Activated CD4-positive, CD25-positive, alpha-beta regulatory T cell (primary cell): ENCODE measurements at regions not wholly inside any gene's neighbourhood (a gene's known extent, or its start where the extent isn't known, plus 50 kb on each side); places are given as distances from the start of the nearest gene placed in this dataset.
"Not testable (repeated sequence)": the region's sequence is repeated elsewhere in the genome, so short reads cannot be mapped to it uniquely, and the experiment has no call there.

Source experiments
- DNase-seq, 4 experiments: peaks; one replicate each; lab custom pipeline; 2025; lab: John Stamatoyannopoulos, UW

- no peak for DNase-seq
These were observed 183.1 kb downstream of the TMEM121 start for GRCh38 chr14:105709281-105710118.

GRCh38 chr14:105710119-105711043 lies 184.0 kb downstream of the TMEM121 start:
- no peak for DNase-seq

- DNase-seq, result no peak
These were observed 184.7 kb downstream of the TMEM121 start for GRCh38 chr14:105711044-105711620.

- no peak for DNase-seq
These were observed 185.6 kb downstream of the TMEM121 start for GRCh38 chr14:105711841-105712460.

GRCh38 chr14:105712670-105713069 lies 186.3 kb downstream of the TMEM121 start:
- not testable (repeated sequence) for DNase-seq

GRCh38 chr14:105713160-105713559 lies 186.8 kb downstream of the TMEM121 start:
- DNase-seq, result not testable (repeated sequence)

GRCh38 chr14:105713836-105714235 lies 187.5 kb downstream of the TMEM121 start:
- DNase-seq, result not testable (repeated sequence)

GRCh38 chr14:105718787-105719186 lies 192.4 kb downstream of the TMEM121 start:
- not testable (repeated sequence) for DNase-seq

- not testable (repeated sequence) for DNase-seq
These were observed 193.7 kb downstream of the TMEM121 start for GRCh38 chr14:105720106-105720505.

GRCh38 chr14:105720852-105721601 lies 194.6 kb downstream of the TMEM121 start:
- DNase-seq, result not testable (repeated sequence)

- DNase-seq, result not testable (repeated sequence)
These were observed 195.2 kb downstream of the TMEM121 start for GRCh38 chr14:105721602-105721970.

GRCh38 chr14:105721996-105722709 lies 195.8 kb downstream of the TMEM121 start:
- DNase-seq, result not testable (repeated sequence)

GRCh38 chr14:105723271-105723670 lies 196.9 kb downstream of the TMEM121 start:
- not testable (repeated sequence) for DNase-seq

- DNase-seq, result not testable (repeated sequence)
These were observed 197.4 kb downstream of the TMEM121 start for GRCh38 chr14:105723776-105724175.

- not testable (repeated sequence) for DNase-seq
These were observed 203.5 kb downstream of the TMEM121 start for GRCh38 chr14:105729825-105730368.

- DNase-seq, result not testable (repeated sequence)
These were observed 204.3 kb downstream of the TMEM121 start for GRCh38 chr14:105730731-105731130.

- DNase-seq, result not testable (repeated sequence)
These were observed 205.0 kb downstream of the TMEM121 start for GRCh38 chr14:105731221-105731985.

GRCh38 chr14:105733081-105734065 lies 207.0 kb downstream of the TMEM121 start:
- no peak for DNase-seq
